ENCODE measurements at regions not wholly inside any gene's neighbourhood (a gene's known extent, or its start where the extent isn't known, plus 50 kb on each side); places are given as distances from the start of the nearest gene placed in this dataset.

GRCh38 chrX:10047631-10048030, 80.5 kb downstream of the CLDN34 start:
- no peak for DNase-seq (ENCODE audit: low read depth in 2 of 2)

- DNase-seq (ENCODE audit: low read depth in 2 of 2), result no peak
Measured at GRCh38 chrX:10048076-10048475, 80.9 kb downstream of the CLDN34 start.

GRCh38 chrX:10048707-10049106, 81.5 kb downstream of the CLDN34 start:
- DNase-seq (ENCODE audit: low read depth in 2 of 2), result no peak

GRCh38 chrX:10049236-10049635, 82.1 kb downstream of the CLDN34 start:
- no peak for DNase-seq (ENCODE audit: low read depth in 2 of 2)

GRCh38 chrX:10050481-10050880, 83.3 kb downstream of the CLDN34 start:
- DNase-seq (ENCODE audit: low read depth in 2 of 2), result no peak

- DNase-seq (ENCODE audit: low read depth in 2 of 2), result no peak
Measured at GRCh38 chrX:10051866-10052480, 84.8 kb downstream of the CLDN34 start.

- DNase-seq (ENCODE audit: low read depth in 2 of 2), result no peak
Measured at GRCh38 chrX:10052906-10053625, 85.9 kb downstream of the CLDN34 start.

- DNase-seq (ENCODE audit: low read depth in 2 of 2), result no peak
Measured at GRCh38 chrX:10054396-10054795, 87.2 kb downstream of the CLDN34 start.

GRCh38 chrX:10055430-10055829, 88.3 kb downstream of the CLDN34 start:
- DNase-seq (ENCODE audit: low read depth in 2 of 2), result no peak

GRCh38 chrX:10062352-10062751, 94.4 kb upstream of the CLCN4 start:
- DNase-seq (ENCODE audit: low read depth in 2 of 2), result no peak

- DNase-seq (ENCODE audit: low read depth in 2 of 2), result no peak
Measured at GRCh38 chrX:10062980-10063379, 93.8 kb upstream of the CLCN4 start.

- no peak for DNase-seq (ENCODE audit: low read depth in 2 of 2)
Measured at GRCh38 chrX:10064736-10065135, 92.0 kb upstream of the CLCN4 start.

- no peak for DNase-seq (ENCODE audit: low read depth in 2 of 2)
Measured at GRCh38 chrX:10070714-10071436, 85.9 kb upstream of the CLCN4 start.

GRCh38 chrX:10071451-10072144, 85.2 kb upstream of the CLCN4 start:
- no peak for DNase-seq (ENCODE audit: low read depth in 2 of 2)

- no peak for DNase-seq (ENCODE audit: low read depth in 2 of 2)
Measured at GRCh38 chrX:10072786-10073568, 83.8 kb upstream of the CLCN4 start.

GRCh38 chrX:10073671-10074070, 83.1 kb upstream of the CLCN4 start:
- DNase-seq (ENCODE audit: low read depth in 2 of 2), result no peak

GRCh38 chrX:10074241-10074941, 82.4 kb upstream of the CLCN4 start:
- DNase-seq (ENCODE audit: low read depth in 2 of 2), result no peak

- no peak for DNase-seq (ENCODE audit: low read depth in 2 of 2)
Measured at GRCh38 chrX:10076765-10077164, 80.0 kb upstream of the CLCN4 start.

- no peak for DNase-seq (ENCODE audit: low read depth in 2 of 2)
Measured at GRCh38 chrX:10077425-10078188, 79.2 kb upstream of the CLCN4 start.

GRCh38 chrX:10078266-10078665, 78.5 kb upstream of the CLCN4 start:
- no peak for DNase-seq (ENCODE audit: low read depth in 2 of 2)

Measured in stimulated activated CD8-positive, alpha-beta memory T cell treated with anti-CD3 and anti-CD28 coated beads, Interleukin-2, amount 100 ng/mL, for 1 hour (primary cell).